Stimulated activated CD4-positive, alpha-beta T cell treated with anti-CD3 and anti-CD28 coated beads, Interleukin-1b, Interleukin-23, amount 100 ng/mL, for 4 hours (primary cell): ENCODE measurements at regions not wholly inside any gene's neighbourhood (a gene's known extent, or its start where the extent isn't known, plus 50 kb on each side); places are given as distances from the start of the nearest gene placed in this dataset.

Experiments used
- DNase-seq, 2 donors: peaks; one replicate each; pipeline ENCODE4 v3.0.0-alpha.2; 2020; ENCODE audit warnings: low read depth in 2 of 2

- DNase-seq: no peak
These were observed 168.5 kb upstream of the IRF2BP2 start for GRCh38 chr1:234778221-234779159.

- no peak for DNase-seq
These were observed 167.9 kb upstream of the IRF2BP2 start for GRCh38 chr1:234777856-234778220.

GRCh38 chr1:234776876-234777855 is 167.2 kb upstream of the IRF2BP2 start:
- DNase-seq: no peak

- no peak for DNase-seq
These were observed 166.4 kb upstream of the IRF2BP2 start for GRCh38 chr1:234776256-234776875.

GRCh38 chr1:234775477-234776246 is 165.7 kb upstream of the IRF2BP2 start:
- DNase-seq: no peak

GRCh38 chr1:234774971-234775370 is 165.0 kb upstream of the IRF2BP2 start:
- no peak for DNase-seq

- no peak for DNase-seq
These were observed 164.1 kb upstream of the IRF2BP2 start for GRCh38 chr1:234773936-234774677.

- peak; percentile 66 to 75 for DNase-seq
These were observed 162.6 kb upstream of the IRF2BP2 start for GRCh38 chr1:234772345-234773147.

- DNase-seq: no peak
These were observed 161.8 kb upstream of the IRF2BP2 start for GRCh38 chr1:234771642-234772344.

GRCh38 chr1:234770924-234771540 is 161.1 kb upstream of the IRF2BP2 start:
- no peak for DNase-seq

GRCh38 chr1:234769986-234770795 is 160.2 kb upstream of the IRF2BP2 start:
- no peak for DNase-seq

- DNase-seq: no peak
These were observed 159.5 kb upstream of the IRF2BP2 start for GRCh38 chr1:234769284-234769985.

GRCh38 chr1:234768569-234769283 is 158.7 kb upstream of the IRF2BP2 start:
- DNase-seq: peak; percentile 39 to 52

GRCh38 chr1:234768171-234768568 is 158.2 kb upstream of the IRF2BP2 start:
- DNase-seq: no peak

- no peak for DNase-seq
These were observed 155.7 kb upstream of the IRF2BP2 start for GRCh38 chr1:234765672-234766071.

- no peak for DNase-seq
These were observed 155.2 kb upstream of the IRF2BP2 start for GRCh38 chr1:234765181-234765580.
